ENCODE measurements at regions not wholly inside any gene's neighbourhood (a gene's known extent, or its start where the extent isn't known, plus 50 kb on each side); places are given as distances from the start of the nearest gene placed in this dataset.

DNA sequence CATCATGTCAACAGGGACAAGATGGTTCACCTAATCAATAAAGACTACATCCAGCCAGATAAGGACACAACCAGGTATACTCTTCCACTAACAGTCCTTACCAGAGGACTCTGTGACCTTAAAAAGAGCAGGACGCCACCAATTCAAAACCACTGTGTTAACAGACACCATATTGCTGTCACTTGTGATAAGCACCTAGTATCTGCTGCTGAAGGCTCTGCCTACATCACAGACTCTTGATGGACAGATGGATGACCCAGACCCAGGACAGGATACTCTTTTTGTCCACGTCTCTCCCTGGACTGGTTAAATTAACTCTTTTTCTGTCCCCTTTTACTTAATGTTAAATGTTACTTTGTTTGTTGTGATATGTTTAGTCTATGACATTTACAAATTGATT, 586.2 kb upstream of the AGA start:
- no peak for DNase-seq

DNA sequence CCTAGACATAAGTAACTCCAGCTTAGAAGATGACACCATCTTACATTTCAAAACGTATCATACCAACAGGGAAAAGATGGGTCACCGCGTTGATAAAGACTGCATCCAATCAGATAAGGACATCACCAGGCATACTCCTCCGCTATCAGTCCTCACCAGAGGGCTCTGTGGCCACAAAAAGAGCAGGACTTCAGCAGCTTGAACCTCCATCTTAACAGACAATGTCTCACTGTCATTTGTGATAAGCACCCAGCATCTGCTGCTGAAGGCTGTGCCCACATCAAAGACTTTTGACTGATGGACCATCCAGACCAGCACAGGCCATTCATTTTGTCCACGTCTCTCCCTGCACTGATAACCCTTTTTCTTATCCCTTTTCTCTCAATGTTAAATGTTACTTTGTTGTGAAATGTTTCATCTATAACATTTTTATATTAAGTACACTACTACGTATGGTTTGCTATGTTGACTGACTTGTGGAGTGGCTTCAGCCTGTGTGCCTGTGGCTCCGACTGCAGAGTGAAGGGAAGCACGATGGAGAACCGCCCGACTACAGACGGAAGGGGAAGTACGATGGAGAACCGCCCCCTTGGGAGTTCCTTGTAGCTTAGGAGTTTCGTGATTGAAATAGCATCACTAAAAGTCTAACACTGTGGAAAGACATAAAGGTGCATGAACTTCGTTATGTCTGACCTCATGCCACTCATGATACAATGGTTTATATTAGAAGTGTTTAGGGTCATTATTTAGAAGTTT, 595.4 kb upstream of the AGA start:
- DNase-seq = no peak

DNA sequence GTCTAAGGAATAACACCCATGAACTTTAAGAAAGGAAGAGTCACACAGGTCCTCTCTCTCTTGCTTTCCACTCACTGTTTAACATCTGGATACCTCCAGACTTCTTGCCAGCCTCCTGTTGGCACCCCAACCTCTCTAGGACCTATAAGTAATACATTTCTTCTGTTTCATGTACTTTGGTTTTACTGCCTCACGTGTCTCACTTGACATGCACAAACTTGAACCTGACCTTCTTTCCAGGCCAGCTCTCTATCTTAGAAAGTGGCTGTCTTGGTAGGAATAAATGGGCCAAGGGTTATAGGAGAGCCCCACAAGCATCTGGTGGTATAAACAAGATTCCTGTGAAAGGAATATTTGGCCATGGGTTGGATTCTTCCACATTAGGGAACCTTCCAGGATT, 614.8 kb upstream of the AGA start:
- DNase-seq = no peak

DNA sequence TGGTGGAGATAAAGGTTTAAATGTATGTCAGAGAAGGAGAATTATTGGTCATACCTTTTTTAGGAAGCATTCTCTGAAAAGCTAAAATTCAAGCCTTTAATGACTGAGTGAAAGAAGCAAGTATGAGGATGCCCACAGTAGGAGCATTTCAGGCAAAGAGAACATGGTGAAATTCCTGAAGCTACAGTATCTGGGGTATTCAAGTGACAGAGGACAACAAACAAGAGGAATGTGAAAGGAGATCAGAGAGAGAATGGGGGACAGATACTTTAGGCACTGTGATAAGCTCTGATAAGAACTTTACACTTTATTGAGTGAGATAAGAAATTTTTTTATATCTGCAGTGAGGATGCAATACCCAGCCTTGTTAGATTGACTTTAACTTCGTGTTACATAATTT, 621.3 kb upstream of the AGA start:
- DNase-seq = no peak

DNA sequence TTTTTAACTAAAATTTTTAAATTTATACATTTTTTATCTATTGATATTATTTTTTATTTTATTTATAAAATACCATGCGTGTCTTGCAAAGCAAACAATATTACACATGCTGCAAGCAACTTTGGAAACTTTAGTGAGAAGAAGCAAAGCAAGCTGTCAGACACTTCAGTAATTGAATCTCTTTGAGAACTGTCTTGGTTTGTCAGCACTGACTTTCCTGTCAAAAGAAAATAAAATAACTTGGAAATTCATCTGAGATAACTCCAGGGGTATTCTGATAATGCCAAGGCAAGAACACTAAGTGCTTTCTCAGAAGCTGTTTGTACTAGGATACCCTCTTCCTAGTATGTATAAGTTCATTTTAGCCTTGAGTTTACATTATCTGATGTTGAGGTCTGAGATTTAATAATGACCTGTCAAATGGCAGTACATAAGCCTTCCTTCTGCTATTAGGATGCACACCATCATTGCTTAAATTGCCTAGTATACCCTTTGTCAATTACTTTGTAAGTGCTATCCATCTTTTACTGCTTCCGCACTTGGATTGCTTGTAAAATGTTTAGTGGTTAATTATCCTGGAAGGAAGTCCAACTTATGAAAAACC, 624.2 kb upstream of the AGA start:
- no peak for DNase-seq

DNA sequence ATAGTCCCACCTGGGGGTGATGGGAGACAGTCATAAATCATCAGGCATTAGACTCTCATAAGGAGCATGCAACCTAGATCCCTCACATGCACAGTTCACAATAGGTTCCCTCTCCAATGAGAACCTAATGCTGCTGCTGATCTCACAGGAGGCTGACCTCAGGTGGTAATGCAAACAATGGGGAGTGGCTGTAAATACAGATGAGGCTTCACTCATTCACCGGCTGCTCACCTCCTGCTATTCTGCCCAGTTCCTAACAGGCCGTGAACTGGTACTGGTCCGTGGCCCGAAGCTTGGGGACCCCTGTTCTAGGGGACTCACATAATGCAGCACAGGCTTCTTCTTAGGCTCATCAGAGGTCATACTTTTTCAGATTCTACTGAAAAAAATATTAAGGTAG, 625.9 kb upstream of the AGA start:
- no peak for DNase-seq

DNA sequence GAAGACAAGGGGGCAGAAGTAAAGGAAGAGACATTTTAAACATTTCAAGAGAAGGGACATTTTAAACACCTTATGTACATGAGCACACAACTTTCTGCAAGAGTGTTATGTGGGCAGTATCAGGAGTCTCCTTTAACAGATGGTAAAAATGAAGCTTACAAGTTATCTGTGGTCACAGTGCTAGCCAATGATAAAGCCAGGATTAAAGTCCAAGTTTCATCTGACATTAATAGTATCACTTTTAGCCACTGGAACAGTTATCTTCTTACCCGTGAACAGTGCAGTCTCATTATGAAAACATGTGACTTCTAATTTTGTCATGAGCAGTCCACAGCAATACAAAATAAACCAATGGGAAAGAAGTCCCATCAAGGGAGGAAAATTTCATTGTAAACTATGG, 627.9 kb upstream of the AGA start:
- DNase-seq = no peak

DNA sequence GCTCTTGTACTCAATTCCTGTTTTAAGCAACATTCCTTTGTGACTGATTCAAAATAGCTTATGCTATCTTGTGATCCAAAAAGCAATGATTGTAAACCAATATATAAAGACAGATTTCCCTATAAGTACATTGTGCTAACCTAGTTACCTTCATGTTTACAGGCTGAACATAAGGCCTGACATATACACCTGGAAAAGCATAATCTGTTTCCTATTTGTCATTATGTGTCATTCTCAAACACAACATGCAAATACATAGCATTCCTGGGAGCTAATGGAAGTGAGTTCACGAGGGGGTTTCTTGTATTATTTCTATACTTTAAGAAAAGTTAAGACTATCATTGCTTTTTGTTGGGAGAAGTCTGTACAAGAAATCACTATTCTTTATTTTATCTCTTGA, 638.1 kb upstream of the AGA start:
- no peak for DNase-seq

DNA sequence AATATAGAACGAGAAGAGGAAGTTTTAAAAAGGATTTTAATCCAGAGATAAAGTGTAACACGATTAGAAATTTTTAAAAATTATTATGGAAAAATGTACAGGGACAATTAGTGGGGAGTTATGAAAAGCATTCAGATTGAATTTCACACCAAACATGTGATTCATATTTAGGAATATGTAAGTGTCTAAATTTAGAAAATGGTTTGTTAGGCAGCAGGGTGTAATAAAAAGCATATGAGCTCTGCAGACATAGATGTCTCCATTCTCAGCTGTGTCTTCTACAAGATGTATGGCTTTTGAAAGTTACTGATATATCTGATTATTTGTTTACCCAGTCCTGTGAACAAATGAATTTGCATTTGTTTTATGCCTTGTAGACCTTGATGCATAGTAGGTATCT, 638.9 kb upstream of the AGA start:
- DNase-seq = no peak

DNA sequence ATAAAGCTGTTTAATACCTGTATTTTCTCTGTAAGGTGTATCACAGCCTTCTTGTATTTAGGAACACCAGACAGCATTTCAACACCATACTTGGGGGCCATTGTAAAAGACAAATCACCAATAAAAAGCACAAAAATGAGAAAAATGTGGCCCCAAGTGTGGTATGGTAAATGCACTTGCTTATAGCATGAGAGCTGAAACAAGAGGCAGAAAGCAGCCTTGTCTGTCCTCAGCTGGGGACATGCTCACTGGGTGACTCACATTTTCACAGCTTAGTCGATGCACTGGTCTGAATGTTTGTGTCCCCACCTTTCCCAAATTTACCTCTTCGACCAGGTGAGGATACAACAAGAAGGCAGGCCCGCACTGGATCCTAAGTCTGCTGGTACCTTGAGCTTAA, 639.7 kb upstream of the AGA start:
- no peak for DNase-seq

DNA sequence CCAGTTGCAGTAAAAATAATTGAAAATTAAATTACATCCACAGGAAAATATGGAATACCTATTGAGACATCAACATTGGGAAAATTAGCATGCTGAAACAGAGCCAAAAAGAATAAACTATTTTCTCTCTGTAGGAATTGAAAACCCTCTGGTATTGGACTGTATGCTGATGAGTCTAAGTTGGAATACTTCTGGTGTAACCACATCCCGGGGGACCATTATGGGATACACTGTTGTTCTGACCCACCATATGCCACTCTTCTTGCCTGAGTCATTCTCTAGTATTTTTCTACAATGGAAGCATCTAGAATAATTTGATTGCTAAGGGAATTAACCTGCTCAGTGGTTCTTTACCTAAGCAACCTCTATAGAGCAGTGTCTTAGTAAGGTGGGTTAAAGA, 640.7 kb upstream of the AGA start:
- no peak for DNase-seq

DNA sequence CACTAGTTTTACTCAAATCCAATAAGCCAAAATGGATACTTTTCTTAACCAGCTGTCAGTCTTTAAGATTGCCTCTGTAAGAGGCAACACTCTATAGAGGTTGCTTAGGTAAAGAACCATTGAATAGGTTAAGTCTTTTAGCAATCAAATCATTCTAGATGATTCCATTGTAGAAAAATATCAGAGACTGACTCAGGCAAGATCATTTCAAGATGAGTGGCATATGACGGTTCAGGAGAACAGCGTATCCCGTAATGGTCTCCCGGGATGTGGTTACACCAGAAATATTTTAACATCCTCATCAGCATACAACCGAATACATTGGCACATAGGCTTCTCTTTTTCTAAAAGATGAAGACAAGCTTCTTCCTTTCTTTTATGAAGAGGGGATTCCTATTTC, 641.7 kb upstream of the AGA start:
- no peak for DNase-seq

DNA sequence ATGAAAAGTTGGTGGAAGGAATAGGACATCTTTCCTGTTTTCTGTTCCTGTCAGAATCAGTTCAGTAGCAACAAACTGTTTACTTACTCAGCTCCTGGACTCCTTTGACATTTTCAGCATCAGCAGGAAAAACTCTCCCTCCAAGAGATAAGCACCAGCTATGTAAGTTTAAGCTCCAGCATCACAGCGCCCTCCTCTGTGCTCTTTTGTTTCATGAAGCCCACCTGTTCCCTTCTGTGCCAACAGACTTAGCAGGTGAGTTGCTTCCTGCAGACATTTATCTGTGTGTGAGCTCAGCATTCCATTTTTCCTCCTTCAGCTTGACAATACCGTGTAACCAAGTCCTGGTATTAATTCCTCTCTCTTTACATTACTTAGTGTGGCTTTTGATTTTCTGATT, 644.1 kb upstream of the AGA start:
- peak in 1 of 51 donors; percentile 0 for DNase-seq

DNA sequence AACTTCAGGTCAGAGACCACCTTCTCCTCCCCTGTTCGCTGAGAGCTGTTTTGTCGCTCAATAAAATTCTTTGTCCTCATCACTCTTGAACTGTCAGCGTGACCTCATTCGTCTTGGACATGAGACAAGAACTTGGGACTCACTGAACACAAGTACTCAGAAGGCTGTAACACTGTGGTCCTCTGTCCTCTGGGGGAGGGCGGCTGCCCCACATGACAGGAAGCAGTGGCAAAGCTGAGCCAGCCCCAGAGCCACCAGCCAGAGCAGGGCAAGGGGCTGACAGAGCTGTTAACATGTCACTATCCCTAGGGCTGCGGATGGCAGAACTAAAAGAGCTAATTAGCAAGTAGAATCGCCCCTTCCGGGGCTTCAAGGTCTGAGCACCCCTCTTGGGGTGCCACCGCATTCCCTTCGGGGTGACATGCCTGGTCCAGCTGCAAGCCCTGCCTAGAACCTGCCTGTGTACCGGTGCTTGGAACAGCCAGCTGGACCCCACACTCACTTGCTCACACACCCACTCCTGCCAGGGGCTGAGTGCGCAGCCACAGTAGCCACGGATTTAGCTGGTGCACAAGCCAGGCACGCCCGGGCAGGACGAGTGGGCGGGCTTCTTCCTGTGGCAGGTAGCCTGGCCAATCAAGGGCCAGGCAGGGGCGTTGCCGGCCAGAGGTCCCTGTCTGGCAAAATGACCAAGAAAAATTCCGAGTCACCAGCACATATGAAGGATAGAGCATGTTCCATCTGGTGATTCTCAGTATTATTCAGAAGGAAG, 648.6 kb upstream of the AGA start:
- peak in 10 of 51 donors; percentile 1 to 25 (median 5) for DNase-seq

DNA sequence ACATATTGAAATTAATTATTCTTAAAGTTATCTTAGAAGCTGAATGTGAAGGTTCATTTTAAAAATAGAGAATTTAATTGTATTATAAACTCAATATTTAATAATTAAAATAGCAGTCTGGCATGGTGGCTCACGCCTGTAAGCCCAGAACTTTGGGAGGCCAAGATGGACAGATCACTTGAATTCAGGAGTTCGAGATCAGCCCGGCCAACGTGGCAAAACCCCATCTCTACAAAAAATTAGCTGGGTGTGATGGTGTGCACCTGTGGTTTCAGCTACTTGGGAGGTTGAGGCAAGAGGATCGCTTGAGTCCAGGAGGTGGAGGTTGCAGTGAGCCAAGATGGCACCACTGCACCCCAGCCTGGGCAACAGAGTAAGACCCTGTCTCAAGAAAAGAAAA, 659.9 kb upstream of the AGA start:
- no peak for DNase-seq

DNA sequence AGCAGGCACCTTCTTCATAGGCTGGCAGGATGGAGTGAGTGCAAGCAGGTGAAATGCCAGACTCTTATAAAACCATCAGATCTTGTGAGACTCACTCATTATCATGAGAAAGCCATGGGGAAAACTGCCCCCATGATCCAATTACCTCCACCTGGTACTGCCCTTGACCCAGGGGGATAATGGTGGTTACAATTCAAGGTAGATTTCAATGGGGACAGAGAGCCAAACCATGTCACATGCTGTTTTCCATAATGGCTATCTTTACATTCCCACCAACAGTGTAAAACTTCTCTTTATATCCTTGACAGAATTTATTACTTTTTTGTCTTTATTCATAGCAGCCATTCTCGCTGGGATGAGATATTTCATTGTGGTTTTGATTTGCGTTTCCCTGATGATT, 663.0 kb upstream of the AGA start:
- no peak for DNase-seq

DNA sequence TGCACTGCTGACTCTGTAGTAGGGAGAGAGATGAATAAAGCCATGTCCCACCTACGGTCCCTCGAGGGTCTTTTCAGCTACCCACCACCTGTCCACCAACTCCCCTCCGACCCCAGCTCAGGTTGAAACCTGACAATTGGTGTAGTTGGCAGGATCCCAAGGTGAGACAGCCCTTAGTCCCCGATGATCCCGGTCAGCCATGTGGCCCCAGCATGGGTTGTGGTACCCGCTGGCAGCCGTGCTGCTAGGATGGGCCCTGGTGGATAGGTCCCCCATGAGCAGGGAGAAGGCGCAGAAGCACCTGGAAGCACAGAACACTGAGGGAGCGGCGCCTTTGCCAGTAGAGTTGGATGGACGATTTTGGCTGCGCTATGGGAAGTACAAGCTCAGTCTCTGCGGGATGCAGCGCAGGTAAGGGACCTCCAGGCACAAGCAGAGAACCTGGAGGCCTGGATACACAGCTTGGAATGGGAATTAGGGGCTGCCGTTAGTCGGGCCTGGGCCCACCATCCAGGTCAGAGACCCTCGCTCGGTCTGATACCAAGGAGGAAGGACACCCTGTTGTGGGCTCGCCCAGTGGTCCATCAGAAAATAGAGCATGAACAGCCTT, 694.6 kb upstream of the AGA start:
- no peak for DNase-seq

DNA sequence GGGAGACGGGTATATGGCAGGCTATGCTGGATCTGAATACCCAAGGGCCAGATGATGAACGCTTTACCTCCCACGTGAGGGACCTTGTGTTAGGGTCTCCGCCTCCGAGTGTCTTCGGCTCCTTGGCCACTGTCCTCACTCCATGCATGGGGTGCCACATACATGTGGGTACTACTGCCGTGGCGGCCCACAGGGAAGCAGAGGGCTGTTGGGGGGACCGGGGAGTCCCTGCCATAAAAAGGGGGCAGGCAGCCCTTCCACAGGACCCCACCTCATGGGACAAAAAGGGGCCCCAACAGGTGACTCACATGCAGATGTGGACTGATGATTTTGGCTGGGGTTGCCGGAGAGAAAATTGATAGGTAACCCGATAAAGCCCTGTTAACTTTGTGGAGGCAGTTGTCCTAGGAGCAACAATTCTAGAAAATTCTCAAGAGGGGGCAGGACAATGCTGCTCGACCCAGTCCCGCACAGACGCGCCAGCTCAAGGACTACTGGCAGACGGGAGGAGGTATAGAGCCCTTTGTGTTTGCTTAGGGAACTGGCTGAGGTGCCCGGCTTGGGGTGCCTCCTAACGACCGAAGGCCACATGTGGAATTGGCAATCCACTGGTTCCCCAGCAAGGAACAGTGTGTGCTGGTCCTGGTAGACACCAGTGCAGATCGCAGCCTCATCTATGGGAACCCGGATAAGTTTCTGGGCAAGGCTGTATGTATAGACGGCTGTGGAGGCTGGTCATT, 695.7 kb upstream of the AGA start:
- no peak for DNase-seq

DNA sequence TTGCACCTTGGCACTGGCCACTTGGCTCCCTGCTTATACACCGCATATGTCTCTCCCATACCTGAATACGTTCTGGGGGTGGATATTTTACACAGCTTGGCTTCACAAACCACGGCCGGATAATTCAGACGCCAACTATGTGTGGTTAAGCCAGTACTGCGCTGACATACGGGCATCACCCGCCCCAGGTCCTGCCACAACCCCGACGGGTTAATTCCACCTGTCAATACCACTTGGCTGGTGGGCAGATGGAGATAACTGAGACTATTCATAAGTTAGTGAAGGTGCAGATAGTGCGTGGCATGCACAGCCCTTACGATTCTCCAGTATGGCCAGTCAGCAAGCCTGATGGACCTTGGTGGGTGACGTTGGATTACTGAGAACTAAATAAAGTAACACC, 696.3 kb upstream of the AGA start:
- DNase-seq = no peak

DNA sequence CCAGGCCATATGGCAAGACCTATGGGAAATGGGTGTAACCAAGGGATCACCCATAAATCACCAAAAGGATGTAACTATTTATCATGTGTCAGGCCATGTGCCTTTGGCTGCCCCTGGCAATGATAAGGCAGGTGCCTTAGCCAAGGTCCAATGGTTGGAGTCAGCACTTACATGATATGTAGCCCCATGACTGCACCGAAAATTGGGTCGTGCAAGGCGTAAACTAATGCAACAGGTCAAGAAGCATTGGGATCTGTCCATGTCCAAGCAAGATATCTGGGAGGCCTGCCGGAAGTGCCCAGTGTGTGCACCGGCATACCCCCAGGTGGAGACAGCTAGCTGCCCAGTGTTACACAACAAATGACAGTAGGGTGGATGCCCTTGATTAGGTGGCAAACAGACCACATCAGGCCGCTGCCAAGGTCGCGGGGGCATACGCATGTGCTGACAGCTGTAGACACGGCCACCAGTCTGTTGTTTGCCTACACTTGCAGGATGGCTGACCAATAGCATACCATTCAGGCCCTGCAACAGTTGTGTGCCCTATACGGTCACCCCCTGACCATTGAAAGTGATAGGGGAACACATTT, 698.2 kb upstream of the AGA start:
- DNase-seq = no peak

DNA sequence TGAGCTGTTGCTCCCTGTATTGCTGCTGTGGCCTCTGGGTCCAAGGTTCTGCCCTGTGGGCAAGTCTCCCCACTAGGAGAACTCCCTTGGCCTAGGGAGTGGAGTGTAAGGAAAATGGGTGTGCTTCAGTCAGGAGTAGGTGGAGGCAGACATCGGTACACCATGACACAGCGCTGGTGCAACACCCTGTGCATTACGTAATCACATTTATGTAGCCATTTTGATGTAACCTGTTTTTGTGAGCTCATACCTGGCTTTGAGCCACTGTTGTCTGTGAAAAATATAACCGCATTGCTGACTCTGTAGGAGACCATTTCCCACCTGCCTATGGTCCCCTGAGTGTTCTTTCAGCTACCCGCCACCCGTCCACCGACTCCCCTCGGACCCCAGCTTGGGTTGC, 700.5 kb upstream of the AGA start:
- no peak for DNase-seq

Data from hypothalamus (tissue), 51 donors.